SU-DHL-6 (cell line): ENCODE measurements at regions not wholly inside any gene's neighbourhood (a gene's known extent, or its start where the extent isn't known, plus 50 kb on each side); places are given as distances from the start of the nearest gene placed in this dataset.

Experiments used
- H2AFZ ChIP-seq: fragments of 200-600 bp; sonication (generic); 2 replicates; pipeline ENCODE4 v1.6.1; 2014; ENCODE audit warnings: low read depth, mild to moderate bottlenecking, moderate library complexity, mixed read lengths, antibody characterized with exemption, low read length; ENCODE audit not compliant: severe bottlenecking
- H3F3A ChIP-seq: fragments of 200-600 bp; shearing (Covaris generic); 2 replicates; pipeline ENCODE4 v1.6.0; 2016; ENCODE audit warnings: antibody characterized with exemption, mild to moderate bottlenecking; ENCODE audit not compliant: insufficient read depth
- H3K27ac ChIP-seq: fragments of 200-600 bp; sonication (generic); 2 replicates; pipeline ENCODE4 v1.5.1; 2016; ENCODE audit warnings: low read depth, mild to moderate bottlenecking, low read length, moderate library complexity, mixed read lengths
- H3K27me3 ChIP-seq: fragments of 200-600 bp; sonication (generic), shearing (Covaris generic); 2 replicates; pipeline ENCODE4 v1.6.0; 2014; ENCODE audit warnings: mild to moderate bottlenecking, low read length
- H3K36me3 ChIP-seq: fragments of 200-600 bp; sonication (generic); 2 replicates; pipeline ENCODE4 v1.6.1; 2014; ENCODE audit warnings: mild to moderate bottlenecking, low read length, mixed read lengths
- H3K4me2 ChIP-seq: fragments of 300-600, 200-600 bp; shearing (Covaris generic), sonication (generic); 2 replicates; pipeline ENCODE4 v1.6.0; 2014; ENCODE audit warnings: low read length, low read depth, mild to moderate bottlenecking; ENCODE audit not compliant: poor library complexity, severe bottlenecking
- H3K4me3 ChIP-seq: fragments of 200-600 bp; sonication (generic); 2 replicates; pipeline ENCODE4 v1.5.1; 2014; ENCODE audit warnings: antibody characterized with exemption, low read length, mild to moderate bottlenecking, mixed read lengths; ENCODE audit not compliant: insufficient read depth, poor library complexity, severe bottlenecking
- H3K79me2 ChIP-seq: fragments of 200-600 bp; sonication (generic); 2 replicates; pipeline ENCODE4 v1.6.1; 2014; ENCODE audit warnings: mild to moderate bottlenecking, low read length, moderate library complexity; ENCODE audit not compliant: insufficient read depth
- H3K9ac ChIP-seq: fragments of 200-600 bp; sonication (generic); 2 replicates; pipeline ENCODE4 v1.7.0; 2014; ENCODE audit warnings: mild to moderate bottlenecking, low read length
- H3K9me2 ChIP-seq: fragments of 200-600 bp; sonication (generic); replicated peaks from 2 replicates; pipeline ENCODE4 v1.6.1; 2014; ENCODE audit warnings: low read length; ENCODE audit not compliant: insufficient read depth
- H3K9me3 ChIP-seq: fragments of 200-600 bp; sonication (generic); 2 replicates; pipeline ENCODE4 v1.6.1; 2014; ENCODE audit warnings: low read length, mixed read lengths; ENCODE audit not compliant: insufficient read depth
- H4K20me1 ChIP-seq: fragments of 200-600 bp; sonication (generic); 2 replicates; pipeline ENCODE4 v1.6.1; 2014; ENCODE audit warnings: low read depth, mild to moderate bottlenecking, antibody characterized with exemption, low read length, moderate library complexity, mixed read lengths
- EZH2phosphoT487 ChIP-seq: fragments of 200-600 bp; sonication (generic), shearing (Covaris generic); conservative IDR thresholded peaks from 2 replicates; pipeline ENCODE4 v1.6.1; 2018; ENCODE audit warnings: mild to moderate bottlenecking, antibody characterized with exemption, low read length, moderate library complexity, mixed read lengths
- TF ChIP-seq, protein P1 (sequence below): fragments of 200-600 bp; sonication (generic); IDR thresholded peaks from one replicate; pipeline ENCODE4 v1.5.1; 2017; ENCODE audit warnings: antibody characterized with exemption, mild to moderate bottlenecking, low read length, moderate library complexity; ENCODE audit not compliant: insufficient read depth, poor library complexity, severe bottlenecking

DNA sequence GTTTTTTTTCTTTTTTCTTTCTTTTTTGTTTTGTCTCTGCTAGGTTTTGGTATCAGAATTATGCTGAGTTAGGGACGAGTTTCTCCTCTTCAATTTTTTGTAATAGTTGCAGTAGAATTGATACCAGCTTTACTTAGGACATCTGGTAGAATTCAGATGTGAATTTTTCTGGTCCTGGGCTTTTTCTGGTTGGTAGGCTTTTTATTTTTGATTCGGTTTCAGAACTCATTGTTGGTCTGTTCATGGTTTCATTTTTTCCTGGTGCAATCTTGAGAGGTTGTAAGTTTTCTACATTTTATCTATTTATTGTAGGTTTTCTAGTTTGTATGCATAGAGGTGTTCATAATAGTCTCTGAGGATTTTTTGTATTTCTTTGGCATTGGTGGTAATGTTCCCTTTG lies 498.1 kb upstream of the CPEB2 start:
- TF ChIP-seq, protein P1, sequence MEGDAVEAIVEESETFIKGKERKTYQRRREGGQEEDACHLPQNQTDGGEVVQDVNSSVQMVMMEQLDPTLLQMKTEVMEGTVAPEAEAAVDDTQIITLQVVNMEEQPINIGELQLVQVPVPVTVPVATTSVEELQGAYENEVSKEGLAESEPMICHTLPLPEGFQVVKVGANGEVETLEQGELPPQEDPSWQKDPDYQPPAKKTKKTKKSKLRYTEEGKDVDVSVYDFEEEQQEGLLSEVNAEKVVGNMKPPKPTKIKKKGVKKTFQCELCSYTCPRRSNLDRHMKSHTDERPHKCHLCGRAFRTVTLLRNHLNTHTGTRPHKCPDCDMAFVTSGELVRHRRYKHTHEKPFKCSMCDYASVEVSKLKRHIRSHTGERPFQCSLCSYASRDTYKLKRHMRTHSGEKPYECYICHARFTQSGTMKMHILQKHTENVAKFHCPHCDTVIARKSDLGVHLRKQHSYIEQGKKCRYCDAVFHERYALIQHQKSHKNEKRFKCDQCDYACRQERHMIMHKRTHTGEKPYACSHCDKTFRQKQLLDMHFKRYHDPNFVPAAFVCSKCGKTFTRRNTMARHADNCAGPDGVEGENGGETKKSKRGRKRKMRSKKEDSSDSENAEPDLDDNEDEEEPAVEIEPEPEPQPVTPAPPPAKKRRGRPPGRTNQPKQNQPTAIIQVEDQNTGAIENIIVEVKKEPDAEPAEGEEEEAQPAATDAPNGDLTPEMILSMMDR: no peak
- no peak for TF ChIP-seq EZH2phosphoT487
- Histone ChIP-seq H3K9me2 (no peaks in the 10 kb centered on the region), H3F3A (no peaks in the 10 kb centered on the region), H3K4me3 (no peak overlapping the region), H3K36me3 (no peaks in the 10 kb centered on the region), H3K27me3 (no peaks in the 10 kb centered on the region), H3K79me2 (no peaks in the 10 kb centered on the region), H2AFZ (no peak overlapping the region), H3K27ac (no peak overlapping the region), H4K20me1 (no peaks in the 10 kb centered on the region), H3K9ac (no peak overlapping the region), H3K4me2 (no peak overlapping the region), H3K9me3 (no peaks in the 10 kb centered on the region)

DNA sequence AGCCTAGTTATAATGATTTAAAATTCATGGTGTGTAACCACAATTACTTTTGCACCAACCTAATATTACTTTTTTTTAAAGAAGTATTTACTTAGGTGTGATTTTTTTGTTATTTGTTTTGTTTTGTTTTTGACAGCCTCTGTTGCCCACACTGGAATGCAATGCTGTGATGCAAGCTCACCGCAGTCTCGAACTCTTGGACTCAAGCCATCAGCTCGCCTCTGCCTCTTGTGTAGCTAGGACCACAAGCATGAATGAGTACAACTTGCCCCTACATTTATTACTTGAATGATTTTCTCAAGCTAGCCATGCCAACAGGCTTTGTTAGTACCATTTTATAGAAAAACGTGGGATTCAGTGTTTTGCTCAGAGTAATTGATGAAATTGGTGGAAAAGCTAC lies 488.8 kb upstream of the CPEB2 start:
- no peak overlapping the region for H3K9ac ChIP-seq
- H3K4me3 ChIP-seq: no peak overlapping the region
- H3K27ac ChIP-seq: no peak overlapping the region
- H3K79me2 ChIP-seq: no peaks in the 10 kb centered on the region
- no peak overlapping the region for H3K4me2 ChIP-seq
- H3F3A ChIP-seq: no peaks in the 10 kb centered on the region
- TF ChIP-seq EZH2phosphoT487: no peak
- TF ChIP-seq, protein P1: no peak
- no peaks in the 10 kb centered on the region for H3K9me2 ChIP-seq
- no peak overlapping the region for H2AFZ ChIP-seq
- H3K36me3 ChIP-seq: no peaks in the 10 kb centered on the region
- H3K9me3 ChIP-seq: no peaks in the 10 kb centered on the region
- H3K27me3 ChIP-seq: no peaks in the 10 kb centered on the region
- no peaks in the 10 kb centered on the region for H4K20me1 ChIP-seq

DNA sequence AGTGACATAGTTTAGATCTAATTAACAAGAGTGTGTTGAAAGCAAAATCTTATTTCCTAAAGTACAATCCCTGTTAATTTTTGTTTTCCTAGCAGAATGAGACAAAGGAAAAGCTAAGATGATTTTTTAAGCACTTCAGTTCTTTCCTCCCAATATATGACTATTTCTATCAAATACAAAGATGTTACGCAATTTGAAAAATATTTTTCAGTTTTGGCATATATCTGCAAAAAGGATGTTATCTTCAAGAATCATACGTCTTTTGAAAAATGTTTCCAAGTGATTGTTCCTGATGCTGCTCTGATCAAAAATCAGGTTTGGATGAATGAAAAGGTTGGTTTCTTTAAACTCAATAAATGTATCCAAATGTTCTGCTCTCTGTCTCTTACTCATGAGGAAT lies 486.7 kb upstream of the CPEB2 start:
- no peak overlapping the region for H2AFZ ChIP-seq
- no peaks in the 10 kb centered on the region for H3K9me2 ChIP-seq
- no peaks in the 10 kb centered on the region for H3F3A ChIP-seq
- H3K27ac ChIP-seq: no peak overlapping the region
- H3K9me3 ChIP-seq: no peaks in the 10 kb centered on the region
- no peak for TF ChIP-seq EZH2phosphoT487
- TF ChIP-seq, protein P1: no peak
- no peak overlapping the region for H3K4me2 ChIP-seq
- no peaks in the 10 kb centered on the region for H3K79me2 ChIP-seq
- no peaks in the 10 kb centered on the region for H3K36me3 ChIP-seq
- no peak overlapping the region for H3K9ac ChIP-seq
- H4K20me1 ChIP-seq: no peaks in the 10 kb centered on the region
- no peaks in the 10 kb centered on the region for H3K27me3 ChIP-seq
- no peak overlapping the region for H3K4me3 ChIP-seq

DNA sequence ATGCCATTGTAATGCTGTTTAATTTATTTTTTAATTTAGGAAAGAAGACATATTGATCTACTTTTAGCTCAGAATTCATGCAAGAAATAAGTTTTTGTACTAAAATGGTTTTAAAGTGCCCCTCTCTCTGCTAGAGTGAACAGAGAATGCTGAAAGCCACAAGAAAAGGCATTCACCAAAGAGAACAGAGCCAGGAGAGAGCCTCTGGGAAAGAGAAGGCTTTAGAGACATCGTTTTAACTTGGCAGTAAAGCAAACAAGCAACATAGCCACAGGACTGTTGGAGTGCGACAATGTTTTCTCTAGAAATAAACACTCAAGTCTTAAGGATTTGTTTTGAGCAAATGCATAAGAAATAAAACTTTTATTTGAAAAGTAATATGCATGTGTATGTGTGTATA lies 484.1 kb upstream of the CPEB2 start:
- no peaks in the 10 kb centered on the region for H3K9me2 ChIP-seq
- no peak overlapping the region for H3K9ac ChIP-seq
- H3F3A ChIP-seq: no peaks in the 10 kb centered on the region
- TF ChIP-seq, protein P1: no peak
- no peak for TF ChIP-seq EZH2phosphoT487
- H3K27ac ChIP-seq: no peak overlapping the region
- H2AFZ ChIP-seq: no peak overlapping the region
- no peaks in the 10 kb centered on the region for H3K36me3 ChIP-seq
- no peaks in the 10 kb centered on the region for H3K79me2 ChIP-seq
- H3K4me3 ChIP-seq: no peak overlapping the region
- no peaks in the 10 kb centered on the region for H3K27me3 ChIP-seq
- no peaks in the 10 kb centered on the region for H4K20me1 ChIP-seq
- H3K4me2 ChIP-seq: no peak overlapping the region
- no peaks in the 10 kb centered on the region for H3K9me3 ChIP-seq
